SHP77 treated with DMSO at 0.1 percent for 48 hours (cell line): ENCODE measurements at regions not wholly inside any gene's neighbourhood (a gene's known extent, or its start where the extent isn't known, plus 50 kb on each side); places are given as distances from the start of the nearest gene placed in this dataset.
"Not testable (repeated sequence)": the region's sequence is repeated elsewhere in the genome, so short reads cannot be mapped to it uniquely, and the experiment has no call there.

ENCODE experiments used
- DNase-seq: peaks from one replicate; lab custom pipeline; 2025; lab: John Stamatoyannopoulos, UW

DNA sequence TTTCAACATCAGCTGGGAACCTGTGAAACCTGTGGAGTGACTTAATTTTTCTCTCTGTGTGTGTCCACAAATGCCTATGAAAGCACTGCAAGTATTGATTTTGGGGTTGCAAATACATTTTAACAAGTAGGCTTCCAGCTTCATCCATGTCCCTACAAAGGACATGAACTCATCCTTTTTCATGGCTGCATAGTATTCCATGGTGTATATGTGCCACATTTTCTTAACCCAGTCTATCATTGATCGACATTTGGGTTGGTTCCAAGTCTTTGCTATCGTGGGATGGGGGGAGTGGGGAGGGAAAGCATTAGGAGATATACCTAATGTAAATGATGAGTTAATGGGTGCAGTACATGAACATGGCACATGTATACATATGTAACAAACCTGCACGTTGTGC is 711.3 kb downstream of the LTN1 start:
- not testable (repeated sequence) for DNase-seq

DNA sequence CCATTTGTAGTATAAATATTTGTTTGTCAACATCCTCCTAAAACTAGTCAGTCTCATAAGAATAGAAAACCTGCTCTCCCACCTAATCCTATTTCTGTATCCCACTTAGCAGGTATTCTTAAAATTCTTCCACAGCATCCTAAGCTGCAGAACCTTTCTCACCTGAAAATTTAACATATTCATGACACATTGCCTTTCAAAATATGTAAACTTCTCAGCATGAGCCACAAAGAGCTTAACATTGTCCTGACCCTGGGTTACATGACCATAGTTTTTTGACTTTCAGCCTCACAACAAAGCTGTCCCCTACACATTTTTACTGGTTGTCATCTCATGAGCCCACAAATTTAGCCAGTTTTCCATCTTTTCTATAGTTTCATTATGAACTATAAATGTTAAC is 712.1 kb downstream of the LTN1 start:
- no peak for DNase-seq

DNA sequence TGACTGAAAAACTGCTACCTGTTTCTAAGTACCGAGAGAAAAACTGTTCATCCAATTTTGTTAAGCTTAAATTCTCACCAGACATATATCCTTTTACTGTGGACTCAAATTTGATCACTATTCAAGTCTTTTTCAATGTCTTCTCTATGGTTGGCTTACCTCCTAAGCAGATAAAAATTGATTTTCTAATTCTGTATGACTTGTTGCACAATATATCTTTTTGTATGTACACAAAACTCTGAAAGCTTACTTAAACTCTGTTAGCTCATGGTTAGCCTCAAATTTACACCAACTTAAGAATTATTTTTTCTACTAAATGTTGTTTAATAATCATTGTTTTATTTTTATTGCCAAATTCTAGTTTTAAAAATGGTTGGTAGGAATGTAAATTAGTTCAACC is 715.4 kb downstream of the LTN1 start:
- no peak for DNase-seq

DNA sequence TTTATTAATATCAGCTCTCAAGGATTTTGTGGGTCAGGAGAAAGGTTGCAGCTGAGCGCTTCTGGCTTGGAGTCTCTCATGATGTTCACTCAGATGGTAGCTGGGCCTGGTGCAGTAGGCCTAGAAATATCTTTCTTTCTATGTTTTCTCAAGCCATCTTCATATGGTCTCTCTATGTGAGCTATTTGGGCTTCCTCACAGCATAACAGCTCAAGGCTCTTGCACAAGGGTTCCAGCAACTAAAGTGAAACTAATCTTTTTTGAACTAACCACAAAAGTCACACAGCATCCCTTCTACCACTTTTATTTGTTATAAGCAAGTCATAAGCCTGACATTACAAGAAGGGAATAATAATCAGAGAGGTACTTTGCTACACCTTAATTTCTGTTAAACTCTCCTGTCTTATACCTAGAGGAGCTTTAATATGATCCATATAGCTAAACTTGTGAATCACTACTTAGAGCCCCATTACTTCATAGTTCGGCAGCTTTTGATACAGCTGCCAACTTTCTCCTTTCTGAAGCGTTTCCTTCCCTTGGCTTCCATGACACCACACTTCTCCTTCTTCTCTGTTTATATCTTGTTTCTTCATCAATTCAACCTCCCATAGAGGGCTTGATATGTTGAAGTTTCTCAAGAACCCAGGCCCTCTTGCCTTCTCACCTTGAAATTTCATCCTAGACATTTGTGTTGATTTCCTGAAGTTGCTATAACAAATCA is 720.2 kb downstream of the LTN1 start:
- DNase-seq, result no peak

DNA sequence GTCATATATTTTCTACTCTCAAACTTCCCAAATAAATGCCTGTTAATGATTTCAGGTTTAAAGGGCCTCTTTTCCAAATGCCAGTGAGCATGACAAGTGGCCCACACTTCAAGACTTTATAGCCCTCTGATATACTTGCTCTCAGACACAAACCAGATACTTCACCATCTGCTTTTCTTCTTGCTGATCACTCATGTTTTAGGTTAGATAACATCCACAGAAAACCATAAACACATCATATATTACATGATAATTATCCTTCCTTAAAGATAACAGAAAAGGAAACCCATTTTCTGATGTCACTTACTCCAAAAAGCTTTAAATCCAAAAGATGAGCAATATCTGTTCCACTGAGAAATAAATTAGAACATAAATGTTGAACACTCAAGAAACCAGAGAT is 723.5 kb downstream of the LTN1 start:
- DNase-seq, result no peak

DNA sequence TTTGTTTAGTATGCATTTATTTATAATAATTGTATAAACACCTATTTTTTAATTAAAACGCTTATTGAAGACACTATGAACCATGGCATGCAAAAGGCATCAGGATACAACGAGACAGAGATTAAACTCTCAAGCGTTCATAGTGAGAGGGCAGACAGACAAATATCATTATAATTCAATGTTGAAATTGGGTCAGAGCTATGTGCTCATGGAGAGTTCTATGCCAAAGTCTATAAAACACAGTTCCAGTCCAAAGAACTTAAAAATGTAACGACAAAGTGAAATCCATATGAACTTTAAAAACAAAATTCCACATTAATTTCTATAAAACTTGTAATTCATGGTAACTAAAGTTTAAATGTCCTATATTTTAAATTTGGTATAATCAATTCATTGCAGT is 724.0 kb downstream of the LTN1 start:
- no peak for DNase-seq

DNA sequence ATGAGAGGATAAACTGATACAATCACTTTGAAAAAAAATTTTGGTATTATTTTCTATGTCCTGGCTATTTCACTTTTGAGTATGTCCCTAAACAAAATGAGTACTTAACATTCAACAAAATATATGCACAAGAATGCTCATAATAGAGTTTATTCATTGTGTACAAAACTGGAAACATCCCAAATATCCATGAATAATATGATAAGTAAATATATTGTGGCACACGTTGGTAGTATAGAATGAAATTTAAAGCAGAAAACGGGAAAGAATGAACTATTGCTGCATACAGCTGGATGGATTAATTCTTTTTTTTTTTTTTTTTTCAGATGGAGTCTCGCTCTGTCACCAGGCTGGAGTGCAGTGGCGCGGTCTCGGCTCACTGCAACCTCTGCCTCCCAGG is 725.2 kb downstream of the LTN1 start:
- no peak for DNase-seq

DNA sequence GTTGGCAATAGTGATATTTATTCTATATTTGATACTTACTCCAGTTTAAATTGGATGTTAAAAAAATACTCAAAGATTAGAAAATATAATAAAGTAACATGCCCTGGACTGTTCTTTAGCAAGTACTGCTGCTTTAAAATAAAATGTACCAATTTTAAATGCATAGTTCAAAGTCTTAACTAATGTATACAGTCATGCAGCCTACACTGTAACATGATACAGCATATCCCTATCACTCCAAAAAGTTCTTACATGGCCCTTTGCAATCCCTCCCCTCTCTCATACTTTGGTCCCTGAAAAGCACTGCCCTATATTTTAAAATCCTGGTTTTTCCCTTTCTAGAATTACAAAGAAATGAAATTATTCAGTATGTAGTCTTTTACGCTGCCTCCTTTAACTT is 726.6 kb downstream of the LTN1 start:
- no peak for DNase-seq

DNA sequence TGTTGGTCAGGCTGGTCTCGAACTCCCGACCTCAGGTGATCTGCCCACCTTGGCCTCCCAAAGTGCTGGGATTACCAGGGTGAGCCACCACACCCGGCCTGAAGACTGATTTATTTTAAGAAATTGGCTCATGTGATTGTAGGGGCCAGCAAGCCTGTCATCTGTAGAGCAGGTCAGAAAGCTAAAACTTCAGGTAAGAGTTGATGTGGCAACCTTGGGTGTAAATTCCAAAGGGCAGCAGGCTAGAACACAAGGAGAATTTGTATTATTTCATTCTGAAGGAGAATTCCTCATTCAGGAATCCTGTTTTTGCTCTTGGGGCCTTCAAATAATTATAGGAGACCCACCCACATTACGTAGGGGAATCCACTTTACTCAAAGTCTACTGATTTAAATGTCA is 728.7 kb downstream of the LTN1 start:
- no peak for DNase-seq

DNA sequence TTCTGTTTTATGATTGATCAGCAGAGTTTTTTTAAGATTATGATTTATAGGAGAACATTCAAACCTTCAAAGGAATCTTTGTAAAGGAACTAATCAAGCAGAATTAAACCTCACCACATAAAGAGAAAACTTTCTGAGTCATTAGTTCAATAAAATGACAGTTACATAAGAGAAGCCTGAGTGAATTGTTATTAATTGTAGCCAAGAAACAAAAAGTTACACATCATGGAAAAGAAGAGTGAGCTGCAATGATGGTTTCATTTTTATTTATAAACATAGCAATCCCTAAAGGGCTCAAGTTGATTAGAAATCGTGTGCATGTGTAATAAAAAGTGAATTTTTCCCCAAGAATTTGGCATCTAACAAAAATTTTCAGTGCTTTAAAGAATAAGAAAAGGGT is 731.4 kb downstream of the LTN1 start:
- DNase-seq, result no peak

DNA sequence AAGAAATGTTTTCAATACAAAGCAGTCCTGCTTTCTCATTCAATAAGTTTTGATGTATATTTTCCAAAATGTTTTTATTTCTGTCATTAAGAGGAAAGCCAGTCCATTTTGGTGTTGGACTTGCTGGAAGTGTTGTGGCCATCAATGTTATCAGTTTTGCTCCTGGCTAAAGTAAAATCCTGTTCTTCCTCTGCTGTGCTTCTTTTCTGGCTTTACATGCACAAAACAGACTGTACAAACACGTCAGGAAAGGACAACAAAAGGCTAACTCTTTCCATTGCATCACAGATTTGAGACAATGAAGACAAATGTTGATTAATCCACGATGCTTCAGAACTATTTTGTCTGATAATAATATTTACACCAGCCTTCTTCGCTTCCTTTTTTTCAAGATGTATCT is 735.4 kb downstream of the LTN1 start:
- no peak for DNase-seq

DNA sequence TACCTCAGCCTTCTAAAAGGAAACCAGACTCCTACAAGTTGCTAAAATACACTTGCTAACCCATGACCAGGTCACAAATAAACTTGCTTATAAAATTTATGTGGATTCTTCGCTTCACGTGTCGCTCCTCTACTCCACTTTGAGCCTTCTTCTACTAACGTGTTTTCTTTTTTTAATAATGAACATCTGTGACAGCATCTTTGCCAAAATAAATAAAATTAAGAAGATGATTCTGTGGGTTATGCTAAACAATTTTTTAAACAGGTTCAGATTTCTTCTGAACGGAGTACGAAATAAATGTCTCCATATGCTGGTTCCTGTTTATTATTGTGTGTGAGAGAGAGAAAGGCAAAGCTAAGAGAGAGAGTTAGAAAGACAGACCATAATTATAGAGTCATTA is 735.8 kb downstream of the LTN1 start:
- no peak for DNase-seq

DNA sequence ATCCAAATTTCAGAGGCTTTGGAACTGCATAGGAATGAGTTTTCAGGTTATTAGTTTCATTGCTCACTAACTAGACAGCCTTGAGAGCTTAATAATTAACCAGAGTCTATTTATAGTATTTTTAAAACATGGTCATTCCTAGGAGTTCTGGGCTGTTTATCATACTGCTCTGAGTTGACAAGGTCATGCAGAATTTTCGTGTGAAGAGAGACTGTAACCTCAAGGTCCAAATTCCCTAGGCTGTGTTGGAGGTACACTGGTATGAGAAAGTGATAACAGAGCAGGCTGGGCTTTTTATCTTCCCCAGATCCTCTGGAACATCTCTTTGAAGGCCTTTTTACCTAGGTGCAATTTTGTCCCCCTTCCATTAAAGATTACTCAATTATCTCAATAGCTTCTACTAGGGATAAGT is 736.3 kb downstream of the LTN1 start:
- DNase-seq, result no peak

DNA sequence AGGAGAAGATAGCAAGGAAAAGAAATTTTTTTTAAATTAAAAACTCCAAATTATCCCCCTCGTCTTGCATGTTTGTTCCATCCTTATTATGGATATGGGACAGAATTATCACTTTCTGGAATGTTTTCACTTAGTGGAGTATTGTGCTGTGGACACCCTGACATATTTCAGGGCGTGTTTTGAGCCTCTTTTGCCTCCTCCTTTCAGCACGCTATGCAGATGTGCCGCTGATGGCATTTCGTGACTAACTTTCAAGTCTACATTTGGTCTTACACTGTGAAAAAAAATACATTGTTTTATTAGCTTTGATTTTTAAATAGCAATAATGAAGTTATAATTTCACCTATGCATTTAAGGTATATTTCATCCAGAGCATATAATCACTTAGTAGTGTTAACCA is 738.7 kb downstream of the LTN1 start:
- DNase-seq, result no peak

DNA sequence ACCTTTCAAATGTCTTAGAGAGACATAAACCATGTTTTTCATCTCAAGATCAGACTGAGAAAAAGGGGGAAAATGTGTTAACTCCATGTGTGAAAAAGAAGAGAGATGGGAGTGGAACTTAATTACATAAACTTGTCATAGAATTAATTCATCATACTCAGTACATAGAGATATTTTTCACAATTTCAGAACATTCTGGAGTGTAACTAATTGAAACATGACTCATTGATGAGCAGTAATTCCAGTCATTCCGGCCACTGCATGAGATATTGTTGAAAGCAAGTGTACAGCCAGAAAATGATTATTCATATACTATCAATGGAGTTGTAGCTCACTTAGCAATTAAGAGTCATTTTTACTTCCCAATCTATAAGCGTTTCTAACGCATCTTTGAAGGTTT is 739.3 kb downstream of the LTN1 start:
- DNase-seq, result no peak

DNA sequence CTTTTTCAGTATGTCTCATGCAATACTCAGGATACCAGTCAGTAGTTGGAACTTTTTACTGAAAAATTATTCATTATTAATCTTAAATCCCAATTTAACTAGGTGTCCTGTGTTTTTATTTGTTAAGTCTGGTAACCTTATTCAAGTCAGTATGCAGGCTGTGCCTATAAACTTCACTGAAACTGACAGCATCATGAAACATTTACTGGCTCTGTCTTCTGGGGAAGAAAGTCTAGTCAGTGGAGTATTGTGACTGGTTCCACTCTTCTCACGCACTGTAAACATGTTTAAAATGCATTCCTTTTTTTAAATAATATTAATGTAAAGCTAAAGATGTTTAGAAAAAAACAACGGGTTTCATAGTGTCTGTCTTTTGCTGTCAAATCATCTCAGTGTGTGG is 739.7 kb downstream of the LTN1 start:
- DNase-seq, result no peak

DNA sequence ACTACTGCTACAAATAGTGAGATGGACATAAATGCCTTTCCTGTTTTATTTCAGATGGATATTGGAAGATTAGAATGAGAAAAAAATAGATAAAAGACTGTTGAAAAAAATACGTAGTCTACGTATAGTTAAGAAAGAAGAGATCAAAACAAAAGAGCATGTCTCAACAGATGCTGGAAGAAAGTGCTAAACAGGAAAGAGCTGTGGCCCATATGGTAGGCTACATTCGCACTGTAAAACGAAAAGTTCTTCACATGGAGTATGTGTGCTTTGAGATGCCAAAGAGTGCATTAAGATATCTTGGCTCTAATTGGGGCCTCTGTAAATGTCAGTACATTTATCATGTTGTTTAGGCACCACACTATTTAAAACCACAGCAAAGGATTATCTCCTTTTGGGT is 741.7 kb downstream of the LTN1 start:
- no peak for DNase-seq

DNA sequence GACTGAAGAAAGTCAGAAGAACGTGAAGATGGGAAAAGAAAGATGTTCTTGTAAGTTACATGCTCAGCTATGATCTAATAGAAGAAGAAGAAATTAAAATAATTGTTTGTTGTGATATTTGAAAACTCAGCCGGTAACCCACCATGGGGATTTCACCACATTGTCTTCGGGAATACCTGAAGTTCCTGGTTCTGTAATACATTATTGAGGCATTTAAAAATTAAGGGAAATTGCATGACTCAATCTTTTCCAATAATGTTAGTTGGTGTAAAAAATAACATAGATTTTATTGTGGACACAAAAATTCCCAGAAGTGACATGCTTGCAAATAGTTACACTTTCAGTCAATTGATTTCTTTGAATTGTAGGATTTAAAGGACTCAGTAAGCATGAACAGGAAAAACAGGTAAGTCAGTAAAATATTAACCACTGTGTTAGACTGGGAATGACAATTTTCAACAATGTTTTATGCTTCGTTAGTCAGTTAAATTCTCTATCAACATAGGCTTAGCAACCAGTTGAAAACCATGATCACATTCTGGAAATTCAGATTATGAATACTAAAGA is 745.1 kb downstream of the LTN1 start:
- DNase-seq, result no peak

DNA sequence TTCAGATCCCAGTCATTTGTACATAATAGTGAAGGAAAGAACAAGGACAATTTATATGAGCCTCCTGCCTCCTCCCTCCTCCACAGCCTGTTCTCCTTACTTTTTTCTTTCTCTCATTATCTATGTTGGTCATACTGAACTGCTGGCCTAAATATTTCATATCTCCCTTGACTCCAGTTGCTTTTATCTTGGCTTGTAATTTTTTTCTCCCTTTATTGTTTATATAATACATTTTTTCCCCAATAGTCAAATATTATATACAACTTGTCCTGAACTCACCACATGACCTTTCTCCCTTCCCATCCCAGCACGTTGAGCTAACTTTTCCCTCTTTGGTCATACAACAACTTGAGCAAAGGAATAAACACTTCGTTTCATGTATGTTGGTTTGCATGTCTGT is 752.1 kb downstream of the LTN1 start:
- DNase-seq, result no peak

DNA sequence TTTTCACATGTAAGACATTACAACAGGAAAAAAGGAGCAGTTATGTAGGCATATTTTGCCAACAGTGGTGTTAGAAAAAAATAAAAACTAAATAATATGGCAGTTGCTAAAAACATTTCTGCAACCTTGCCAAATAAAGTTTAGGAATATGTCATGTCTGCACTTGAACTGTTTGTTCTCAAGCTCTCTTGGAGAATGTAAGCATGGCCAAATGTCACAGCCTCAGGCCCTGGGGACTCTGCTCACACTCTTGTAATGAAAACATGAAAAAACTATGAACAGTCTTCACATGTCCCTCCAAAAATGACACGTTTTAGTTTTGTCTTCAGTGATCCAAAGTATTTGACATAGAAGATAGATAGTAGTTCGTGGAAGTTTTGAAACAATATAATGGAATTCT is 753.3 kb downstream of the LTN1 start:
- DNase-seq, result no peak

DNA sequence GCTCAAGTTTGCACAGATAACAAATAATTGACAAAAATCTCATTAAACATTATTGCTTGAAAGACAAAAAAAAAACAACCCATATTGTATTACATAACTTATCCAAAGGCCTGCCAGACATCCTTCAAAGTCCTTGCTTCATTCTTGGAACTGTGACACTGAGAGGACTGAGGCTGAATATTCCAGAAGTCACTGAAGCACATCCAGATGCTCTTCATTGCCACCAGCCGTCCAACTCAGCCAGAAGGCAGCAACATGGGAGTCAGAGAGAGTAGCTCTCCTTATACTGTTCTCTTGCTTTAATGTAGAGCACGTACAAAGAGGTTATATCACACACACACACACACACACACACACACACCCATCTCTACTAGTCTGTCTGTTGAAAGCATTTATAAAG is 755.0 kb downstream of the LTN1 start:
- DNase-seq, result no peak

DNA sequence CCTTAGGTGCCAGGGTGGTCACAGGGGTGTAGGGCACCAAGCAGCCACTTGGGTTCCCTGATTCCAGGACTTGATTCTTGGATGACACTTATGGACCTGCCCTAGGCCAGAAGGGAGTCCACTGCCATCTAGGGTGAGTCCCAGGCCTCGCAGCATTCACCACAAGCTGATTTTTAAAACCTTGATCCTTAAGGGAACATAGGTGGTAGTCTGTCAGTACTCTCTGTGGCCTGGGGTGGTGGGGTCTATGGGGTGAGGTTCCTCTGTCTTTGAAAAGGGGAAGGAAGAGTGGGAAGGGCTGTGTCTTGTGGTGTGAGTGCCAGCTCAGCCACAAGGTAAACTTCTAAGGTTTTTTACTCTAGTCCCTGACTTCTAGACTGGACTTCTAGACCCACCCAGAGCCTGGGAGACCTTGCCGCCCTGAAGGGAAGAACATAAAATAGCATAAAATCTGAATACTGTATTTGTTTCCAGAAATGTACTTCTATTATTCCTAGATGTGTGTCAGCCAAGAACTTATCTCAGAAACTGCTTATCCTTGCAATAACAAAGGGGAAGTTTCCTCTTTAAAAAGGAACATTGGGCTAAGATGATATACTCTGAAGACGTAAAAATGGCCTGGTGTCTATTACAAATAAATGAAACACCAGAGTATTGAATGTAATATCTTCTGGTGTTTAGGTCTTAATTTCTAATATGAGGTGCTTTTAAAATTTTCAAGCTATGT is 757.3 kb downstream of the LTN1 start:
- DNase-seq, result no peak

DNA sequence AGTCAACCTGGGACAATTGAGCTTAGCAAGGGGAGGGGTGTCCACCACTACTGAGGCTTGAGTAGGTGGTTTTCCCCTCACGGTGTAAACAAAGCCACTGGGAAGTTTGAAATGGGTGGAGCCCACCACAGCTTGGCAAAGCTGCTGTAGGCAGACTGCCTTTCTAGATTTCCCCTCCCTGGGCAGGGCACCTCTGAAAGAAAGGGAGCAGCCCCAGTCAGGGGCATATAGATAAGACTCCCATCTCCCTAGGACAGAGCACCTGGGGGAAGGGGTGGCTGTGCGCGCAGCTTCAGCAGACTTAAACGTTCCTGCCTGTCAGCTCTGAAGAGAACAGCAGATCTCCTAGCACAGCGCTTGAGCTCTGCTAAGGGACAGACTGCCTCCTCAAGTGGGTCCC is 758.4 kb downstream of the LTN1 start:
- DNase-seq, result no peak
